ENCODE measurements at regions not wholly inside any gene's neighbourhood (a gene's known extent, or its start where the extent isn't known, plus 50 kb on each side); places are given as distances from the start of the nearest gene placed in this dataset.

DNA sequence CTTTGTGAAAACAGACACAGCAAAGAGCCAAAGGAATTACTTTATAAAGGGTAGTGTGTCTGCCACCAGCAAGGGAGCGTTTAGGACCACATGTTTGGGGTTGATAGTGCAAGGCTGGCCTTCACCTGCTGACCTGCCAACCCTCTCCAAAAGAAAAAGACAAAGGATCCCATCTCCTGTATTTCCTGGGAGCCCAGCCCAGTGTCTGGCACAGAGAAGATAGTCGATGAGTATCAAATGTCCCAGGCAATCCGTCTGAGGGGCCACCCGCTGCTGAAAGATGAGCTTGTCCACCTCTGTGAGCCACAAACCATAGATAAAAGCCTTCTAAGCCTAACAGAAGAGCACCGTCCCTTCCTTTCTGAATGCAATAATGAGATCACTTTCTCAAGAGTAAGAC, 154.8 kb upstream of the CTNNB1 start:
- TF ChIP-seq EZH2 (IDR thresholded peaks at IDR 0.05; ENCODE audit: insufficient read depth, poor library complexity, severe bottlenecking), result no peak
- no peak for TF ChIP-seq EZH2phosphoT487 (IDR thresholded peaks at IDR 0.05; ENCODE audit: insufficient read depth, low read depth)
